ENCODE measurements at regions not wholly inside any gene's neighbourhood (a gene's known extent, or its start where the extent isn't known, plus 50 kb on each side); places are given as distances from the start of the nearest gene placed in this dataset.

GRCh38 chr4:112759313-112759712 is 122.4 kb downstream of the LARP7 start:
- no peak for TF ChIP-seq CTCF (IDR thresholded peaks at IDR 0.05)
- TF ChIP-seq EZH2 (IDR thresholded peaks at IDR 0.05; ENCODE audit: borderline replicate concordance, insufficient read depth, low read depth, low read length, poor library complexity, severe bottlenecking), result no peak

Data from B cell (primary cell).